HUES48 (cell line): ENCODE measurements at regions not wholly inside any gene's neighbourhood (a gene's known extent, or its start where the extent isn't known, plus 50 kb on each side); places are given as distances from the start of the nearest gene placed in this dataset.

Source experiments
- H3K27ac ChIP-seq: one replicate; pipeline ENCODE4 v1.7.0; 2013; ENCODE audit warnings: low read depth, low read length, inconsistent platforms
- H3K27me3 ChIP-seq: 2 replicates; pipeline ENCODE4 v1.6.1; 2013; ENCODE audit warnings: mild to moderate bottlenecking, low read length; ENCODE audit not compliant: control insufficient read depth, insufficient read depth
- H3K36me3 ChIP-seq: 2 replicates; pipeline ENCODE4 v1.6.1; 2013; ENCODE audit warnings: low read length; ENCODE audit not compliant: control insufficient read depth, insufficient read depth
- H3K4me1 ChIP-seq: 2 replicates; pipeline ENCODE4 v1.6.1; 2013; ENCODE audit warnings: mild to moderate bottlenecking, low read length; ENCODE audit not compliant: control insufficient read depth, insufficient read depth
- H3K4me3 ChIP-seq: 2 replicates; pipeline ENCODE4 v1.5.1; 2013; ENCODE audit warnings: mild to moderate bottlenecking, low read depth, low read length
- H3K9ac ChIP-seq: 2 replicates; pipeline ENCODE4 v1.6.1; 2013; ENCODE audit warnings: mild to moderate bottlenecking, low read depth, low read length, moderate library complexity
- H3K9me3 ChIP-seq: 2 replicates; pipeline ENCODE4 v1.6.1; 2013; ENCODE audit warnings: low read length; ENCODE audit not compliant: control insufficient read depth, insufficient read depth

GRCh38 chr1:165073185-165074007 lies 283.1 kb downstream of the LMX1A start:
- Histone ChIP-seq H3K27ac (no peak overlapping the region), H3K4me1 (peaks cover 13% of the 10 kb centered on the region), H3K36me3 (no peaks in the 10 kb centered on the region), H3K27me3 (no peaks in the 10 kb centered on the region), H3K9me3 (no peaks in the 10 kb centered on the region), H3K4me3 (no peak overlapping the region), H3K9ac (no peak overlapping the region)

GRCh38 chr1:165070675-165071074 lies 285.8 kb downstream of the LMX1A start:
- H3K9ac ChIP-seq, result no peak overlapping the region
- no peaks in the 10 kb centered on the region for H3K9me3 ChIP-seq
- no peak overlapping the region for H3K27ac ChIP-seq
- H3K4me1 ChIP-seq, result peaks cover 13% of the 10 kb centered on the region
- H3K27me3 ChIP-seq, result no peaks in the 10 kb centered on the region
- H3K36me3 ChIP-seq, result no peaks in the 10 kb centered on the region
- no peak overlapping the region for H3K4me3 ChIP-seq

GRCh38 chr1:165069829-165070228 lies 286.7 kb downstream of the LMX1A start:
- H3K4me1 ChIP-seq, result peaks cover 13% of the 10 kb centered on the region
- H3K27ac ChIP-seq, result no peak overlapping the region

GRCh38 chr1:165068741-165069140 lies 287.8 kb downstream of the LMX1A start:
- no peaks in the 10 kb centered on the region for H3K36me3 ChIP-seq
- no peak overlapping the region for H3K4me3 ChIP-seq
- H3K27me3 ChIP-seq, result peaks cover 6% of the 10 kb centered on the region
- peaks cover 13% of the 10 kb centered on the region for H3K4me1 ChIP-seq
- H3K9me3 ChIP-seq, result no peaks in the 10 kb centered on the region
- no peak overlapping the region for H3K9ac ChIP-seq
- no peak overlapping the region for H3K27ac ChIP-seq

More at GRCh38 chr1:165069829-165070228, 286.7 kb downstream of the LMX1A start:
- H3K36me3 ChIP-seq, result no peaks in the 10 kb centered on the region
- H3K9ac ChIP-seq, result no peak overlapping the region
- no peak overlapping the region for H3K4me3 ChIP-seq
- H3K27me3 ChIP-seq, result no peaks in the 10 kb centered on the region
- no peaks in the 10 kb centered on the region for H3K9me3 ChIP-seq

- H3K4me3 ChIP-seq, result no peak overlapping the region
- no peak overlapping the region for H3K9ac ChIP-seq
- H3K9me3 ChIP-seq, result no peaks in the 10 kb centered on the region
- peaks cover 15% of the 10 kb centered on the region for H3K27me3 ChIP-seq
- H3K27ac ChIP-seq, result no peak overlapping the region
- H3K36me3 ChIP-seq, result no peaks in the 10 kb centered on the region
- peaks cover 13% of the 10 kb centered on the region for H3K4me1 ChIP-seq
Measured at GRCh38 chr1:165067829-165068228, 288.7 kb downstream of the LMX1A start.

- H3K27ac ChIP-seq, result no peak overlapping the region
- peaks cover 8% of the 10 kb centered on the region; the same call in 1 of the 2 replicates for H3K4me1 ChIP-seq
- no peaks in the 10 kb centered on the region for H3K36me3 ChIP-seq
- H3K27me3 ChIP-seq, result peaks cover 38% of the 10 kb centered on the region
- H3K4me3 ChIP-seq, result no peak overlapping the region
- no peaks in the 10 kb centered on the region for H3K9me3 ChIP-seq
- no peak overlapping the region for H3K9ac ChIP-seq
Measured at GRCh38 chr1:165063181-165063965, 293.1 kb downstream of the LMX1A start.

- Histone ChIP-seq H3K4me3 (no peak overlapping the region), H3K27ac (no peak overlapping the region), H3K36me3 (no peaks in the 10 kb centered on the region), H3K9me3 (no peaks in the 10 kb centered on the region), H3K4me1 (peaks cover 8% of the 10 kb centered on the region; the same call in 1 of the 2 replicates), H3K9ac (no peak overlapping the region), H3K27me3 (peaks cover 38% of the 10 kb centered on the region)
Measured at GRCh38 chr1:165062346-165062745, 294.2 kb downstream of the LMX1A start.

- no peak overlapping the region for H3K4me3 ChIP-seq
- H3K27ac ChIP-seq, result no peak overlapping the region
- H3K36me3 ChIP-seq, result no peaks in the 10 kb centered on the region
- H3K27me3 ChIP-seq, result peaks cover 38% of the 10 kb centered on the region
- H3K4me1 ChIP-seq, result peaks cover 8% of the 10 kb centered on the region; the same call in 1 of the 2 replicates
- H3K9ac ChIP-seq, result no peak overlapping the region
- H3K9me3 ChIP-seq, result no peaks in the 10 kb centered on the region
Measured at GRCh38 chr1:165060285-165060793, 296.2 kb downstream of the LMX1A start.

GRCh38 chr1:165057956-165058355 lies 298.6 kb downstream of the LMX1A start:
- H3K36me3 ChIP-seq, result no peaks in the 10 kb centered on the region
- no peak overlapping the region for H3K9ac ChIP-seq
- peaks cover 16% of the 10 kb centered on the region for H3K4me1 ChIP-seq
- H3K4me3 ChIP-seq, result no peak overlapping the region
- H3K9me3 ChIP-seq, result no peaks in the 10 kb centered on the region
- peaks cover 24% of the 10 kb centered on the region for H3K27me3 ChIP-seq
- H3K27ac ChIP-seq, result no peak overlapping the region

- H3K27ac ChIP-seq, result no peak overlapping the region
- peaks cover 16% of the 10 kb centered on the region for H3K27me3 ChIP-seq
- H3K9ac ChIP-seq, result no peak overlapping the region
- H3K4me3 ChIP-seq, result no peak overlapping the region
- H3K36me3 ChIP-seq, result no peaks in the 10 kb centered on the region
- peaks cover 13% of the 10 kb centered on the region for H3K4me1 ChIP-seq
- no peaks in the 10 kb centered on the region for H3K9me3 ChIP-seq
Measured at GRCh38 chr1:165056914-165057313, 299.6 kb downstream of the LMX1A start.

- no peaks in the 10 kb centered on the region for H3K9me3 ChIP-seq
- H3K4me3 ChIP-seq, result no peak overlapping the region
- H3K4me1 ChIP-seq, result peaks cover 13% of the 10 kb centered on the region
- H3K27ac ChIP-seq, result no peak overlapping the region
- peaks cover 6% of the 10 kb centered on the region; the same call in 1 of the 2 replicates for H3K27me3 ChIP-seq
- no peak overlapping the region for H3K9ac ChIP-seq
- no peaks in the 10 kb centered on the region for H3K36me3 ChIP-seq
Measured at GRCh38 chr1:165055581-165055980, 300.9 kb downstream of the LMX1A start.
